ENCODE measurements at regions not wholly inside any gene's neighbourhood (a gene's known extent, or its start where the extent isn't known, plus 50 kb on each side); places are given as distances from the start of the nearest gene placed in this dataset.

DNA sequence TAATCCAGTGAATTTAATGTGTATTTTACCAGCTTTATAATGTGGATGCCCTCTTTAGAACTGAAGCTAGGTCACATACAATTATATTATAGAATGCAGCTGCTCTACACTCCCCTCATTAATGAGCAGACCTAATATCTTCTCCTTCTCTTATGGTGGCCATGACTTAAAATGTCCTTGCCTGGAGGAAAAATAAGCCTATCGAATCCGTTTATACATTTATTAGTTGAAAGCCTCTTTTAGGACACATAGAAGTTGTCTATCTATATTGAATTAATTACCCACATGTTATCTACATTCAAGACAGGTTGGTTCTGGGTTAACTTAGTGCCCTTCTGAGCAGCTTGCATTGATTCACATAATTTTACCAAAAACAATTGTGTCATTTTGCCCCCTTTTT lies 1716.8 kb downstream of the HACE1 start:
- no peak for TF ChIP-seq POLR2A (IDR thresholded peaks at IDR 0.05)
- TF ChIP-seq, protein P1, sequence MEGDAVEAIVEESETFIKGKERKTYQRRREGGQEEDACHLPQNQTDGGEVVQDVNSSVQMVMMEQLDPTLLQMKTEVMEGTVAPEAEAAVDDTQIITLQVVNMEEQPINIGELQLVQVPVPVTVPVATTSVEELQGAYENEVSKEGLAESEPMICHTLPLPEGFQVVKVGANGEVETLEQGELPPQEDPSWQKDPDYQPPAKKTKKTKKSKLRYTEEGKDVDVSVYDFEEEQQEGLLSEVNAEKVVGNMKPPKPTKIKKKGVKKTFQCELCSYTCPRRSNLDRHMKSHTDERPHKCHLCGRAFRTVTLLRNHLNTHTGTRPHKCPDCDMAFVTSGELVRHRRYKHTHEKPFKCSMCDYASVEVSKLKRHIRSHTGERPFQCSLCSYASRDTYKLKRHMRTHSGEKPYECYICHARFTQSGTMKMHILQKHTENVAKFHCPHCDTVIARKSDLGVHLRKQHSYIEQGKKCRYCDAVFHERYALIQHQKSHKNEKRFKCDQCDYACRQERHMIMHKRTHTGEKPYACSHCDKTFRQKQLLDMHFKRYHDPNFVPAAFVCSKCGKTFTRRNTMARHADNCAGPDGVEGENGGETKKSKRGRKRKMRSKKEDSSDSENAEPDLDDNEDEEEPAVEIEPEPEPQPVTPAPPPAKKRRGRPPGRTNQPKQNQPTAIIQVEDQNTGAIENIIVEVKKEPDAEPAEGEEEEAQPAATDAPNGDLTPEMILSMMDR (IDR thresholded peaks at IDR 0.05): no peak
